ENCODE measurements at regions not wholly inside any gene's neighbourhood (a gene's known extent, or its start where the extent isn't known, plus 50 kb on each side); places are given as distances from the start of the nearest gene placed in this dataset.
"Not testable (repeated sequence)": the region's sequence is repeated elsewhere in the genome, so short reads cannot be mapped to it uniquely, and the experiment has no call there.

DNA sequence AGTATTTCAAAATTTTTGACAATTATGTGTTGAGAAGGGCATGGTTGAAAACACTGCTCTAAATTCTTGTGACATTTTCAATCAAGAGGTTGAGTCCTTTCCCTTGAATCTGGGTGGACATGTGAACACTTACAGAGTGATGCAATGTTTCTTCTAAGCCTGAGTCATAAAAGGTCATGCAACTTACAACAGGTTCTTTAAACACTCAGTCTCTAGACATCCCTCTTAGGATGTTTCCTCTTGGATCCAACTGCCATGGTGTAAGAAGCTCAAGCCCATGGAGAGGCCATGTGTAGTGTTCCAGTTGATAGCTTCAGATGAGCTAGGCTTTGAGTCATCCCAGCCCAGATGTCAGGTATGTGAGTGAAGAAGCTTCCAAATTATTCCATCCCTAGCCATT is 232.2 kb upstream of the MAOA start:
- no peak for DNase-seq

DNA sequence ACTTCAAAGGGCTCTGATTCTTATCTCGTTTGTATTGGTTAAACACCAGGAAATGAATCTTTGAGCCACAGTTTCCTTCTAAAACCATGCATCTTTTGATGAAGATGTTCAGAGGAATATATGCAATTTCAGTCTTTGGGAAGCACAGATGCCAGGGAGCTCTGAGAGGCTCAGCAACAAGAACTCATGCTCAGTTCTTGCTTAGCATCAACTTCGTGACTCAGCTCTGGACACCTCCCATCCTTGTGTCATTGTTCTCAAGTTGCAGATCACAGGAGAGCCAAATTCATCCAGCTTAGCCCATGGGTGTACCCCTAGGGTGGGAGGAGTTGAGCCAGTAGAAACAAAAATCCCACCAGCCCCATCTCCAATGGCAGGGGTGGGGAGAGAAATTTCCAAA is 219.6 kb upstream of the MAOA start:
- DNase-seq, result no peak

DNA sequence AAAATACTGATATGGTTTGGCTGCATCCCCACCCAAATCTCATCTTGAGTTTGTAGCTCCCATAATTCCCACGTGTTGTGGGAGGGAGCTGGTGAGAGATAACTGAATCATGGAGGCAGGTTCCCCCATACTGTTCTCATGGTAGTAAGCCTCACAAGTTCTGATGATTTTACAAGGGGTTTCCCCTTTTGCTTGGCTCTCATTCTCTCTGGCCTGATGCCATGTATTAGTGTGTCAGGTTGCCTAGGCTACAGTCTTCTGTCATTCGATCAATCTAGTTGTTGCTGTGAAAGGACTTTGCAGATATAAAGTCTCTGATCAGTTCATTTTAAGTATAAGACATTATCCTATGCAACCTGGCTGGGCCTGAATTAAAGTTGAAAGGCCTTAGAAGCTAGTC is 209.3 kb upstream of the MAOA start:
- DNase-seq, result no peak

DNA sequence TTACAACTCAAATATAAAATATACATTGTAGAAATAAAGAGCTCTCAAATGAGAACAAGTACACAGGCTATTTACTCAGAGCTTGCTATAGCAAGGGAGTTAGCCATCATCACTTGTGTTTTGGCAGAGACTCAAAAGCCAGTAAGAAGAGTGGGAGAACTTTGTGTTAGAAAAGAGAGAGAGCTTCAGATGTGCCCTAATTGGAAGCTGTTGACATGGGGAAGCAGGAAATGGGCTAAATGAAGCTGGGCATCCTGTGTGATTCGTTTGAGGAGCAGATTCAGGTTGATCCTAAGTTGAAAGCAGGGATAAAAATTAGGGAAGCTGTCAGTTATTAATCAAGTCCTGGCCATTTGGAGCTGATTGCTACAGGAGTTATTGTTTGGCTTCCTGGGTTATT is 207.4 kb upstream of the MAOA start:
- no peak for DNase-seq

DNA sequence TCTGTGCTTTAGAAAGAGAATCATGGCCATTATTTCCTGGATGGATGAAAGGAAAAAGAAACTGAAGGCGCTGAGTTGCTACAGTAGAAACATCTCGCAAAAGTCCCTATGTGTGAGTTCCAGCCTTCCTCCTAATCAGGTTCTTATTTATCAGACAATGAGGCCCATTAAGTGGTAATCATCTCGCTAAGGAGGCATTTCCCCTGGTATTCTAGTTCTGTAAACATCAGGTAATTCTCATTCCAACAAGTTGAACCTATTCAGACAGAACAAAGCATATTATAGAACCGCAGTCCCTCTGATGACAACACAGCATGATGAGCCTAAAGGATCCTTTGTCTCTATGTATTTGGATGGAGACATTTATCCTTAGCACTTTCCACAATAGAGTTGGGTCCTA is 205.7 kb upstream of the MAOA start:
- DNase-seq, result no peak

DNA sequence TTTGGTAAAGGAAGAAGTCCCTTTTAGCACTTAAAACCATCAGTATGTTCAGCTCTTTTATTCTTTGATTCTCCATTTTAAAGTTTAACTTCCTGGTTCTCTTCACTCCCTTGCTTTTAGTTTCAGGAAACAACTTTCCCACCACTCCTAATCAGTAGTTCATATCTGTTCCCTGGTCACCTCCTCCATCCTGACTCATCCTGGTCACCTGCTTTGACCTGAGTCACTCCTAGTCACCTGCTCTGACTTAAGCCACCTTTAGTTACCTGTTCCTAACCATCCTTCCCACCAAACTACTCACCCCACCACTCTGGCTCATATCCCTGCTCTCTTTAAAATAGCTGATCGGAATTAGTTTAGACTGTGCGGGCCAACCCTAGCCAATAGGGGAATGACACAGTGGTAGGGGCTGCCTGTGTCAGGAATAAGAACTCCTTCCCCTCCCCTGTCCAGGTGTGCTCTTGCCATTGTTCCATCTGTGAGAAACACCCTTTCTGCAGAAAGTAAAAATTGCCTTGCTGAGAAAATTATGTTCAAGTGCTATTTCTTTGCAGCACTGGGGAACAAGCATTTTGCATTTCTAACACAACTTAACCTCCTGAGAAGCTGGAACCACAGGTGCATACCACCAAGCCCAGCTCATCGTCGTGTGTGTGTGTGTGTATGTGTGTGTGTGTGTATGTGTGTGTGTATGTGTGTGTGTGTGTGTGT is 204.0 kb upstream of the MAOA start:
- not testable (repeated sequence) for DNase-seq

- no peak for DNase-seq
These were observed 200.0 kb upstream of the MAOA start for GRCh38 chrX:43456063-43456462.

DNA sequence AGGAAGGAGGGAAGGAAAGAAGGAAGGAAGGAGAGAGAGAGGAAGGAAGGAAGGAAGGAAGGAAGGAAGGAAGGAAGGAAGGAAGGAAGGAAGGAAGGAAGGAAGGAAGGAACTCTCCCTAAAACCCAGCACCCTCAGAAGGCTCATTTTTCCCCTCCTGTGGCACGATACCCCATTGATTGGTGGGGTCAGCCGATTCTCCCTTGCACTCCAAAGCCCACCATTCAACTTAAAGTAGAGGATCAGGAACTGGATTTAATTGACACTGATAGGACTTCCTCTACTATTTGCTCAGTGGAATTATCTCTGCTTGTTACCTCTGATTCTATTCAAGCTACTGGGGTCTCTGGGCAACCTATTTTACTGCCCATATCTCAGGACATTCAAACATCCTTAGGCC is 199.2 kb upstream of the MAOA start:
- no peak for DNase-seq

- DNase-seq, result no peak
These were observed 188.4 kb upstream of the MAOA start for GRCh38 chrX:43467608-43468234.

- DNase-seq, result no peak
These were observed 186.6 kb upstream of the MAOA start for GRCh38 chrX:43469391-43470054.

- DNase-seq, result no peak
These were observed 181.8 kb upstream of the MAOA start for GRCh38 chrX:43474321-43474720.

DNA sequence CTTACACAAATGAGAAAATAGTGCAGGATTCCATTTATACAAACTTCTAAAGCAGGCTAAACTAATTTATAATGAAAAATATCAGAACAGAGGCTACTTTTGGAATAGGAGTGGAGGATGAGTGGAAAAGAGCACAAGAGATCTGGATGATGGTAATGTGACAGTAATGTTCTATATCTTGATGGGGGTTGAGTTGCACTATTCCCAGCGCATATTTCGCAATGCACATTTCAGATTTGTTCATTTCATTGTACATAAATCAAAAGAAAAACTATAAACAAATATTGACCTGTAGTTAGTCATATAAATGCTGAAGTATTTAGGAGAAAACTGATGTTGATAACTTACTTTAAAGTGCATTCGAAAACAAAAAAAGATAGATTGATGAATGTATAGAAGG is 177.0 kb upstream of the MAOA start:
- DNase-seq, result no peak

GRCh38 chrX:43479850-43480249 is 176.2 kb upstream of the MAOA start:
- no peak for DNase-seq

DNA sequence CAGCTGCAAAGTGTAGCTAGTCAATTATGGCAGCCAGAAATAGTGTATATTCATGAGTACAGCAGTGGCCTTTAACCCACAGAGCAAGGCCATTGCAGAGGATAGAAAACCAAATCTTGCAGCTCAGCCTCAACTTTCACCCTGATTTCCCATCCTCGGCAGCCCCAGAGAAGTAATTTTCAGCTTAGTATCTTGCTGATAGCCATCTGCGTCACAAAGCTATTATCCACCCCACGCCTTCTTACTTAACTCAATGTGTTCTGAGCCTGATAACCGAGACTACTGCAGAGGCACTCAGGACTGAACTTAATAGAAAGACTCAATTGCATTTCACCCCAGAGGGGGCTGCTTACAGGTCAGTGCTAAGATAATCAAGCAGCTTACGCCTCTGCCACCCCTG is 174.5 kb upstream of the MAOA start:
- no peak for DNase-seq

DNA sequence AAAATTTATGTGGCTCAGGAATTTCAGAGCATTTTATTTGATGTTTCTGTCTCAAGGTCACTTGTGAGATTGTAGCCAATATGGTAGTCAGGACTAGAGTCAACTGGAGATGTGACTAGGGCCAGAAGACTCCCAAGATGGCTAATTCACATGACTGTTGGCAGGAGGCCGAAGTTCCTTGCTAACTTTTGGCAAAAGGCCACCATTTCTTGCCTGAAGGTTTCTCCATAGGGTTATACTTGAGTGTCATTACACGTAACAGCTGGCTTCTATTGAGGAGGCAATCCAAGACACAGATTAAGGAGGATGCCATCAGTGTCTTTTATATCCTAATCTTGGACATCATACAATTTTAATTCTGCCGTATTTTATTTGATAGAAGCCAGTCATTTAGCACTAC is 162.3 kb upstream of the MAOA start:
- no peak for DNase-seq

DNA sequence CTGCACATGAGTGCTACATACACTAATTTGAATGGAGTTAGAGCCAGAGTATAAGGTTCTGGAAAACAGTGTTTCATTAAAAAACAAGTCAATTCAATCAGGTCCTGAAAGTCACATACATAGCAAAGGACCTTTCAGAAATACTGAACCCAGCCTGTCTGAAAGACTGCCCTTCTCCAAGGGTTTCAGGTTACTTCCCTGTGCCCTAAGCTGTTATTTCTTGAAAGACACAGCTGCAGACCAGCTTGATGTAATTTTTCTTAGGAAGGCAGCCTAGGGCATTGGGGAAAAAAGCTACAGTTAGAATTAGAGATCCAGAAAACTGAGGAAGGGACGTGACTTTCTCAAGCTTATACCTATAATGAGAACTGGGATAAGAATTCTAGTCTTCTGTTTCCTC is 155.9 kb upstream of the MAOA start:
- no peak for DNase-seq

GRCh38 chrX:43500996-43501694 is 155.0 kb upstream of the MAOA start:
- no peak for DNase-seq

DNA sequence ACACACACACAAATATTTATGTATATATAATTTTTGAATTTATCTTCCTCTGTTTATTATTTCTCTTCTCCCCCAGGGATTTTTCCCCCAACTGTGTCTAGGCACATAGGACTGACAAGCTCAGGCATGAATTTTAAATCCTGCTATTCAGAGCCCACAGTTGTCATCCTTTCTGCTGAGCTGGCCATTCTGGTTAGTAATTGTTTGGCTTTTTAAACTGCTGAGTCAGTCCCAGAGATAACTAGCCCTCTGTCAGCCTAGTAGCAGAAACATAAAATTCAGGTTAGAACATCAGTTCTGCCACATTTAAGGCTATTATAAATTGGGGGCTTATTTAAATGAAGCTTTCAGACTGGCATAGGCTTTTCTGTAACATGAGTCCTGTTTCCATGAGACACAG is 151.7 kb upstream of the MAOA start:
- DNase-seq, result no peak

- DNase-seq, result no peak
These were observed 150.3 kb upstream of the MAOA start for GRCh38 chrX:43505769-43506168.

GRCh38 chrX:43508694-43509093 is 147.4 kb upstream of the MAOA start:
- no peak for DNase-seq

DNA sequence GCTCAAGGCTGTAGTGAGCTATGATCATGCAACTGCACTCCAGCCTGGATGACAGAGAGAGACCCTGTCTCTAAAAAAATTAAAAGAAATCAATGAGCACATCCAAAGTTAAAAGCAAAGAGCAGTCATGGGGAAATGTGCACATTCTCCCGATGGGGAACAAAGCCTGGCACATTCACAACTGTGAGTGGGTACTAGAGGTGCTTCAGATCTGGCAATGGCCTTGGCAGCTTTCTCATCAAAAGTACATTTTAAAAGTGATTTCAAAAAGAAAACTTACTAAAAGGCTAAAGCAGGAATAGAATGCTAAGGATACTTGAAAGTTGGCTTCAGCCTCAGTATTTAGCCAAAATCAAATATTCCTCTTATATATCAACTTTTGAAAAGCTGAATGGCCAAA is 145.9 kb upstream of the MAOA start:
- no peak for DNase-seq

DNA sequence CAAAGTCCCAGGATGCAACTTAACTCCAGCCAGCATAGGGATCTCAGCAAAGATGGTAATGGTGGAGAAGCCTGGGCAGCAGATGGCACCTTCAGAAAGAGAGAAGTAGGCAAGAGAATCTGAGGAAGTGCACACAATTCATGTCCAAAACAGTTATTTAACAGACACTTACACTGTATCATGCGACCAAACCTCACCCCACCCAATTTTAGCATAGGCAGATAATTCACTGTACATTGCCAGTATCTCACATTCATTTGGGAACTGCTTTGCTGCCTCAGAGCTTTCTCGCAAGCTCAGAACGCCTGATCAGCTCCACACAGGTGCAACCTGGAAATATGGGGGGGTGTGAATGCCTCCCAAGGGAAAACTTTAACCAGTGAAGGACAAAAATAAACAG is 143.0 kb upstream of the MAOA start:
- DNase-seq, result no peak

GRCh38 chrX:43514820-43515219 is 141.3 kb upstream of the MAOA start:
- no peak for DNase-seq

DNA sequence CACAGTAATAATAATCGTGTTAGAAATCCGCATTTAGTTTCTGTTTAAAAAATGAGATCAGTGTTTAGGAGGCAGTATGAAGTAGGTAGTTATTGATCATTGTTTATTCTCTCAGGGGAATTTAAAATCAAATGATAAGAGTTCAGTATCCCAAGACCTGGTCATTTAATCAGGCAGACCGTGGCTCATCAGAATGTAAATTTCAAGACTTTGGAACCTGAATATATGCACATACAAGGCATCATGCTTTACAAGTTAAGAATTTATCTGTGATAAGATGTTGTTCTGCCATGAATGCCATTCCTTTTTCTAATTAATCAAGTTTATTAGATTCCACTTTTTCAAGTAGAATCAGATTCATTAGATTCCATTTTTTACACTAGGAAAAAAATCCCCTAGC is 133.5 kb upstream of the MAOA start:
- DNase-seq, result no peak
